HL-60 (cell line): ENCODE measurements at regions not wholly inside any gene's neighbourhood (a gene's known extent, or its start where the extent isn't known, plus 50 kb on each side); places are given as distances from the start of the nearest gene placed in this dataset.

Experiments used
- DNase-seq, 2 experiments: peaks; one replicate each; pipeline ENCODE4 v3.0.0-alpha.2; 2010 to 2020; ENCODE audit warnings: low read depth in 1 of 2, low spot score in 1 of 2
- H3K27ac ChIP-seq: fragments of 250-450 bp; sonication (Bioruptor Pico); replicated peaks from 2 replicates; pipeline ENCODE4 v1.5.1; 2020; ENCODE audit warnings: mild to moderate bottlenecking, moderate library complexity
- H3K27me3 ChIP-seq: fragments of 250-450 bp; sonication (Bioruptor Pico); 2 replicates; pipeline ENCODE4 v1.5.1; 2021; ENCODE audit warnings: mild to moderate bottlenecking, moderate library complexity; ENCODE audit not compliant: insufficient read depth, poor library complexity, severe bottlenecking
- H3K4me3 ChIP-seq: replicated peaks from 2 replicates; pipeline ENCODE4 v1.5.1; 2011; ENCODE audit warnings: mild to moderate bottlenecking, control low read depth, low read length; ENCODE audit not compliant: insufficient read depth
- GABPA ChIP-seq: IDR thresholded peaks from 2 replicates; pipeline ENCODE4 v1.6.1; 2012; ENCODE audit warnings: low read depth
- POLR2AphosphoS5 ChIP-seq: IDR thresholded peaks from 2 replicates; pipeline ENCODE4 v1.6.1; 2012; ENCODE audit warnings: low read depth
- SPI1 ChIP-seq: IDR thresholded peaks from 2 replicates; pipeline ENCODE4 v1.6.1; 2012; ENCODE audit warnings: low read depth, mild to moderate bottlenecking, borderline replicate concordance
- TF ChIP-seq, protein P1 (sequence below): IDR thresholded peaks from 2 replicates; pipeline ENCODE4 v1.6.1; 2012; ENCODE audit warnings: low read depth; ENCODE audit not compliant: insufficient replicate concordance
- TF ChIP-seq, protein P2 (sequence below): IDR thresholded peaks from one replicate; pipeline ENCODE4 v1.5.1; 2011; ENCODE audit warnings: low read length, control low read depth, inconsistent platforms; ENCODE audit not compliant: insufficient read depth

DNA sequence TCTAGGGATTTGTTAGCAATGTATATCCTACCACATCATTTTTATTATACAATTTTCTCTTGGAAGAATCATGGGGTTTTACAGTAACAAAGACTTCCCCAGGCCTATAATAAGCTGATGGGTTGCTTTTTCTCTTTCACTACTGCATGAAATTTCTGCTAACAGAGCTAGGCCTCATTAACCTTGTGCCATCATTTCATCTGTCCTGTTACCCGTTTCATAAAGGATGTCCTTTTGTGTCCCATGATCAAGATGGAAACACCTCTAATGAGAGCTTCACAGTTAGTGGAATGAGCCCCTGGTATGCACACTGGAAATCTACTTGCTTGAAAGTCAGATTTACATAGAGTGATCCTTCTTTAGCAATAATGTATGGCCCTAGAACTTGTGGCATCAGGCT lies 138.7 kb downstream of the RXFP2 start:
- Histone ChIP-seq H3K4me3 (no peak overlapping the region), H3K27me3 (no peaks in the 10 kb centered on the region), H3K27ac (no peak overlapping the region)
- DNase-seq: no peak
- TF ChIP-seq, protein P1, sequence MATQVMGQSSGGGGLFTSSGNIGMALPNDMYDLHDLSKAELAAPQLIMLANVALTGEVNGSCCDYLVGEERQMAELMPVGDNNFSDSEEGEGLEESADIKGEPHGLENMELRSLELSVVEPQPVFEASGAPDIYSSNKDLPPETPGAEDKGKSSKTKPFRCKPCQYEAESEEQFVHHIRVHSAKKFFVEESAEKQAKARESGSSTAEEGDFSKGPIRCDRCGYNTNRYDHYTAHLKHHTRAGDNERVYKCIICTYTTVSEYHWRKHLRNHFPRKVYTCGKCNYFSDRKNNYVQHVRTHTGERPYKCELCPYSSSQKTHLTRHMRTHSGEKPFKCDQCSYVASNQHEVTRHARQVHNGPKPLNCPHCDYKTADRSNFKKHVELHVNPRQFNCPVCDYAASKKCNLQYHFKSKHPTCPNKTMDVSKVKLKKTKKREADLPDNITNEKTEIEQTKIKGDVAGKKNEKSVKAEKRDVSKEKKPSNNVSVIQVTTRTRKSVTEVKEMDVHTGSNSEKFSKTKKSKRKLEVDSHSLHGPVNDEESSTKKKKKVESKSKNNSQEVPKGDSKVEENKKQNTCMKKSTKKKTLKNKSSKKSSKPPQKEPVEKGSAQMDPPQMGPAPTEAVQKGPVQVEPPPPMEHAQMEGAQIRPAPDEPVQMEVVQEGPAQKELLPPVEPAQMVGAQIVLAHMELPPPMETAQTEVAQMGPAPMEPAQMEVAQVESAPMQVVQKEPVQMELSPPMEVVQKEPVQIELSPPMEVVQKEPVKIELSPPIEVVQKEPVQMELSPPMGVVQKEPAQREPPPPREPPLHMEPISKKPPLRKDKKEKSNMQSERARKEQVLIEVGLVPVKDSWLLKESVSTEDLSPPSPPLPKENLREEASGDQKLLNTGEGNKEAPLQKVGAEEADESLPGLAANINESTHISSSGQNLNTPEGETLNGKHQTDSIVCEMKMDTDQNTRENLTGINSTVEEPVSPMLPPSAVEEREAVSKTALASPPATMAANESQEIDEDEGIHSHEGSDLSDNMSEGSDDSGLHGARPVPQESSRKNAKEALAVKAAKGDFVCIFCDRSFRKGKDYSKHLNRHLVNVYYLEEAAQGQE: no peak
- TF ChIP-seq GABPA: no peak
- no peak for TF ChIP-seq SPI1
- no peak for TF ChIP-seq POLR2AphosphoS5
- TF ChIP-seq, protein P2, sequence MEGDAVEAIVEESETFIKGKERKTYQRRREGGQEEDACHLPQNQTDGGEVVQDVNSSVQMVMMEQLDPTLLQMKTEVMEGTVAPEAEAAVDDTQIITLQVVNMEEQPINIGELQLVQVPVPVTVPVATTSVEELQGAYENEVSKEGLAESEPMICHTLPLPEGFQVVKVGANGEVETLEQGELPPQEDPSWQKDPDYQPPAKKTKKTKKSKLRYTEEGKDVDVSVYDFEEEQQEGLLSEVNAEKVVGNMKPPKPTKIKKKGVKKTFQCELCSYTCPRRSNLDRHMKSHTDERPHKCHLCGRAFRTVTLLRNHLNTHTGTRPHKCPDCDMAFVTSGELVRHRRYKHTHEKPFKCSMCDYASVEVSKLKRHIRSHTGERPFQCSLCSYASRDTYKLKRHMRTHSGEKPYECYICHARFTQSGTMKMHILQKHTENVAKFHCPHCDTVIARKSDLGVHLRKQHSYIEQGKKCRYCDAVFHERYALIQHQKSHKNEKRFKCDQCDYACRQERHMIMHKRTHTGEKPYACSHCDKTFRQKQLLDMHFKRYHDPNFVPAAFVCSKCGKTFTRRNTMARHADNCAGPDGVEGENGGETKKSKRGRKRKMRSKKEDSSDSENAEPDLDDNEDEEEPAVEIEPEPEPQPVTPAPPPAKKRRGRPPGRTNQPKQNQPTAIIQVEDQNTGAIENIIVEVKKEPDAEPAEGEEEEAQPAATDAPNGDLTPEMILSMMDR: no peak

DNA sequence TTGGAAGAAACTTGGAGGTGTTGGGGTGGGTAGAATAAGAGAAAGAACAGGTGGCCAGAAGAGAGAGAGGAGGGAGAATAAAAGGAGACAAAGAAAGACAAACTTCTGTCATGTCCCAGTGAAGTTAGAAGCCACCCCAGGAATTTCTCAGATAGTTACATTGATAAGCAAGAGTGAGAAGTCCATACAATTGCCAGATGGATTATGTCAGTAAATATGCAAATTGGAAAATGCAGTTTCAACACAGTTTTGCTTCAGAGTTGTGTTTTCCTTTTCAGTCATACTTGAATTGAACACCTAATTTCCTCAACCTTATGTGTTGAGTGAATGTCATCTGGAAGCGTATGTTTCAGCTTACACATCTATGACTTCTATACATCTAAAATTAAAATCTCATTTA lies 139.2 kb downstream of the RXFP2 start:
- TF ChIP-seq POLR2AphosphoS5 (no peak), GABPA (no peak), SPI1 (no peak)
- TF ChIP-seq, protein P2: no peak
- TF ChIP-seq, protein P1: no peak
- Histone ChIP-seq H3K4me3 (no peak overlapping the region), H3K27me3 (no peaks in the 10 kb centered on the region), H3K27ac (no peak overlapping the region)
- no peak for DNase-seq

DNA sequence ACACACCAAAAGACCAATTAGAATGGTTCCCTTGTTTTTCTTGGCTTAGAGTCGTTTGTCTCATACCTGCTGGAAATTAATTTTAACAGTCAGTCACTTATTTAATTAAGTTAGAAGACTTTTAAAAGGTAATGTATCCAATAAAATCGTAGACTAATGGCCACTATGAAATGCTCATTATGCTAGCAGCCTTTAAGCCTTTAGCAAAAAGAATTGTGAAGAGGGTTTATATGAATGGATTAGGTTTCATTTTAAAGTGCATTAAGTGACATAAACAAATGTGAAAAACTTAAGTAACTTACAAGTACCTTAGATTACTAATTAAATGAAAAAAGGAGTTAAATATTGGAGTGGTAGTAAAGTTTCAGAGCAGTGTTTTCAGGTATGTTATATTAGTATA lies 139.6 kb downstream of the RXFP2 start:
- no peak overlapping the region for H3K27ac ChIP-seq
- no peak for DNase-seq
- H3K4me3 ChIP-seq: no peak overlapping the region
- no peaks in the 10 kb centered on the region for H3K27me3 ChIP-seq
- TF ChIP-seq POLR2AphosphoS5: no peak
- no peak for TF ChIP-seq GABPA
- TF ChIP-seq, protein P1: no peak
- no peak for TF ChIP-seq SPI1
- TF ChIP-seq, protein P2: no peak
